ENCODE measurements at regions not wholly inside any gene's neighbourhood (a gene's known extent, or its start where the extent isn't known, plus 50 kb on each side); places are given as distances from the start of the nearest gene placed in this dataset.

DNA sequence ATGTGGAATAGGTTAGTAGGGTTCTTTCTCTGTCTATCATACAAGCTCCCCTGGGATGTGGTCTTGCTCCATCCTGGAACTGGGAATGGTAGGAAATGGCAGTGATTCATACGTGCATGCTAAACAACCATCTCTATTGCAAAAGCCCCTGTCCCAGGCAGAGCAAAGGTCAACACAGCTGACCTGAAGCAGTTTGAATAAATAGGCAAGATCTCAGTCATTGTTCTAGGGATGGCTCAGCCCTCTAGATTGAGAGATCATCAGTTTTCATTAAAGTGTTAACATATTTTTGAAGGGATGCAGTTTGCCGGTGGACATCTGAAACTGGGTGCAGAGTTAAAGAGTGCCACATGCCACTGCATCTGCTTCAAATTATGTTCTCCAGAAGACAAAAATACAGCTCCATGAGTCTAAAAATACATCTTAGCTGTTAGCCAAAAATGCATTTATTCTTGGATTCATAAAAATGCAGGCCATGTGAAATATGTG lies 224.1 kb downstream of the ESM1 start:
- no peaks in the 10 kb centered on the region for H3K27me3 Mint-ChIP-seq
- no peak overlapping the region for H3K4me3 Mint-ChIP-seq (ENCODE audit: low read depth)
- H3K4me1 Mint-ChIP-seq (ENCODE audit: low read depth): no peaks in the 10 kb centered on the region
- no peaks in the 10 kb centered on the region for H3K36me3 Mint-ChIP-seq (ENCODE audit: insufficient read depth)
- DNase-seq (ENCODE audit: low spot score, unreplicated experiment): no peak
- no peak overlapping the region for H3K27ac Mint-ChIP-seq
- TF ChIP-seq CTCF (IDR thresholded peaks at IDR 0.05; ENCODE audit: unreplicated experiment): no peak
- no peaks in the 10 kb centered on the region for H3K9me3 Mint-ChIP-seq (ENCODE audit: low read depth)

- Mint-ChIP-seq H3K9me3 (ENCODE audit: low read depth) (no peaks in the 10 kb centered on the region), H3K27ac (no peak overlapping the region), H3K4me3 (ENCODE audit: low read depth) (no peak overlapping the region), H3K4me1 (ENCODE audit: low read depth) (no peaks in the 10 kb centered on the region), H3K36me3 (ENCODE audit: insufficient read depth) (no peaks in the 10 kb centered on the region), H3K27me3 (peaks cover 7% of the 10 kb centered on the region)
- TF ChIP-seq CTCF (IDR thresholded peaks at IDR 0.05; ENCODE audit: unreplicated experiment): no peak
- no peak for DNase-seq (ENCODE audit: low spot score, unreplicated experiment)
Observed at GRCh38 chr5:54760182-54760935, 225.0 kb downstream of the ESM1 start.

DNA sequence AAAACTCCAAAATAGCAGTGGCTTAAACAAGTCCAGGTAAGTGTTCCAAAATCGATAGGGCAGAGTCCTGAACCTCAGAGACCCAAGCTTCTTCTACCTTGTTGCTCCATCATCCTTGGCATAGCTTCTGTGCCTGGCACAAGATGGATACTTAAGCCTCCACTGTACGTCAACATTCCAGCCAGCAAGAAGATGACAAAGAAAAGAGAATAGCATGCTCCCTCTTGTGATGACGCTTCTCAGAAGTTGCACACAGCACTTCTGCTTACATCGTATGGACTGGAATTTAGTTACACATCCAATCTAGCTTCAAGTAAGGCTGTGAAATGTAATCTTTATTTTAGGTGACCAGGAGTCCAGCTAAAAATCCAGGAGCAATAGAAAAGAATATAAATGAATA lies 227.4 kb downstream of the ESM1 start:
- Mint-ChIP-seq H3K27ac (no peak overlapping the region), H3K27me3 (peaks cover 7% of the 10 kb centered on the region), H3K36me3 (ENCODE audit: insufficient read depth) (no peaks in the 10 kb centered on the region), H3K4me1 (ENCODE audit: low read depth) (no peaks in the 10 kb centered on the region), H3K9me3 (ENCODE audit: low read depth) (no peaks in the 10 kb centered on the region), H3K4me3 (ENCODE audit: low read depth) (no peak overlapping the region)
- TF ChIP-seq CTCF (IDR thresholded peaks at IDR 0.05; ENCODE audit: unreplicated experiment): no peak
- no peak for DNase-seq (ENCODE audit: low spot score, unreplicated experiment)

DNA sequence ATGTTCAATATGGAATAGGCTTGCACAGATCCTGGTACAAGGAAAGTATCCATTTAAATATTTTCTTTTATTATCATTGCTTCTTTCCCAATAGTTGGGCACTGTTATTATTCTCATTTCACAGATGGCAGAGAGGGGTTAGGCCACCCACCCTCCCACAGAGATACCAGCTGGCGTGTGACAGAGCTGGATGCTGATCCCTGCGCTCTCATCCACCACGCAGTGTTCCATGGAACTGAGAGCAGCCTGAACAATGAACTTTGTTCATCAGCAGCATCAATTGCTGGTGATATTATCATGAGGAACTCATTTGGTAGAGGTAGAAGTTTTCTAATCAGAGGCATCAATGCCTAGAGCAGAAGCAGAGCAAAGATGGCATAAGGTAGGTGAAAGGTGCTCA lies 227.9 kb downstream of the ESM1 start:
- TF ChIP-seq CTCF (IDR thresholded peaks at IDR 0.05; ENCODE audit: unreplicated experiment): no peak
- Mint-ChIP-seq H3K36me3 (ENCODE audit: insufficient read depth) (no peaks in the 10 kb centered on the region), H3K4me1 (ENCODE audit: low read depth) (no peaks in the 10 kb centered on the region), H3K9me3 (ENCODE audit: low read depth) (no peaks in the 10 kb centered on the region), H3K27me3 (peaks cover 7% of the 10 kb centered on the region), H3K4me3 (ENCODE audit: low read depth) (no peak overlapping the region), H3K27ac (no peak overlapping the region)
- DNase-seq (ENCODE audit: low spot score, unreplicated experiment): no peak

DNA sequence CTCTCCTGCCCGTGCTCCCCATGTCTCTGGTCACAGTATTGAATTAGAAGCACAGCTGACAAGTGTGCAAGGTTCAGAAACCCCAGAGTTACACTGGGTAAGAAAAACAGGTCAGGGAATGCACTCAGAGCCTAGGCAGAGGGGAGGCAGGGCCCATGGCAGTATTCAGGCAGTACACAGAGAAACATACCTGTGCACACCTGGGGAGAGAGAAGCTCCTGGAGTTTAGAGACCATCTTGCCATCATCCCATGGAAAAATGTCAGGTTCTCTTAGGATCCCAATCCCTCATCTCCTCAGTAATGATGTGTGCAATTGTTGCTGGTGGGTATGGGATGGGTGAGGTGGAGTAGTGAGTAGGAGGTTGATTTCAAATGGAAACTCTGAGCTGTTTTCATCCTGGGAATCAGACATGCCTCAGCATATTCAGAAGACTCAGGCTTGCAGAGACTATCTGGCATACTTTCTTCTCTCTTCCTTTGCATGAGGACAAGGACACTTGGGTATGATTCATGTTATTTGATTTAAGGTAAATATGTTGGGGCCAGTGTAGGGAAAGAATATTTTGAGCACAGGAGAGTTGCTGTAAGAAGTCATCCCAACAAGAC lies 228.5 kb downstream of the ESM1 start:
- Mint-ChIP-seq H3K9me3 (ENCODE audit: low read depth) (no peaks in the 10 kb centered on the region), H3K27me3 (peaks cover 7% of the 10 kb centered on the region), H3K27ac (no peak overlapping the region), H3K36me3 (ENCODE audit: insufficient read depth) (no peaks in the 10 kb centered on the region), H3K4me1 (ENCODE audit: low read depth) (no peaks in the 10 kb centered on the region), H3K4me3 (ENCODE audit: low read depth) (no peak overlapping the region)
- DNase-seq (ENCODE audit: low spot score, unreplicated experiment): no peak
- TF ChIP-seq CTCF (IDR thresholded peaks at IDR 0.05; ENCODE audit: unreplicated experiment): no peak
